ENCODE measurements at regions not wholly inside any gene's neighbourhood (a gene's known extent, or its start where the extent isn't known, plus 50 kb on each side); places are given as distances from the start of the nearest gene placed in this dataset.

DNA sequence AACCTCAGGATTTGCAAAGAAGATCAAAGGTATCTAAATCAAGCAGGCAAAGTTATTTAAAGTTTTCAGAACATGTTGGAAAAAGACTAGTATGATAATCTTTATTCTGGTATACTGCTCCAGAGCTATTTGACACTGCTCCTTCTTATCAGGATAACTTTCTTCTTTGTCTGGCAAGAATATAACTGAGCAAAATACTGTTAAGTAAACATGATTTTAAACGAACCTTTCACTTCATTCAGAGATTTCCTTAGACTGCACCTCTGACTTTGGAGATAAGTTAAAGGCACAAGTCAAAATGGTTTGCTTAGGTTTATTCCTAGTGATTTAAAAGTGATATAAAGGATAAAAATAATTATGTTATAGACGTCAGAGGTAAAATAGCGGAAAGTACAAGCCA lies 103.9 kb upstream of the CCDC190 start:
- WGBS (ENCODE audit: insufficient coverage, low coverage, low lambda C conversion rate, missing lambda C conversion rate): 32% methylated on average over 3 of the region's 3 CpGs
- TF ChIP-seq, protein P1, sequence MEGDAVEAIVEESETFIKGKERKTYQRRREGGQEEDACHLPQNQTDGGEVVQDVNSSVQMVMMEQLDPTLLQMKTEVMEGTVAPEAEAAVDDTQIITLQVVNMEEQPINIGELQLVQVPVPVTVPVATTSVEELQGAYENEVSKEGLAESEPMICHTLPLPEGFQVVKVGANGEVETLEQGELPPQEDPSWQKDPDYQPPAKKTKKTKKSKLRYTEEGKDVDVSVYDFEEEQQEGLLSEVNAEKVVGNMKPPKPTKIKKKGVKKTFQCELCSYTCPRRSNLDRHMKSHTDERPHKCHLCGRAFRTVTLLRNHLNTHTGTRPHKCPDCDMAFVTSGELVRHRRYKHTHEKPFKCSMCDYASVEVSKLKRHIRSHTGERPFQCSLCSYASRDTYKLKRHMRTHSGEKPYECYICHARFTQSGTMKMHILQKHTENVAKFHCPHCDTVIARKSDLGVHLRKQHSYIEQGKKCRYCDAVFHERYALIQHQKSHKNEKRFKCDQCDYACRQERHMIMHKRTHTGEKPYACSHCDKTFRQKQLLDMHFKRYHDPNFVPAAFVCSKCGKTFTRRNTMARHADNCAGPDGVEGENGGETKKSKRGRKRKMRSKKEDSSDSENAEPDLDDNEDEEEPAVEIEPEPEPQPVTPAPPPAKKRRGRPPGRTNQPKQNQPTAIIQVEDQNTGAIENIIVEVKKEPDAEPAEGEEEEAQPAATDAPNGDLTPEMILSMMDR (IDR thresholded peaks at IDR 0.05): no peak
- no peak for TF ChIP-seq POLR2A (IDR thresholded peaks at IDR 0.05)
- Histone ChIP-seq H3K9me3 (no peaks in the 10 kb centered on the region), H3K36me3 (no peaks in the 10 kb centered on the region), H3K27ac (no peak overlapping the region), H3K4me1 (no peaks in the 10 kb centered on the region), H3K4me3 (no peak overlapping the region), H3K27me3 (no peaks in the 10 kb centered on the region)
- intact Hi-C loops (cut with DNase I): no loop called here
- ATAC-seq: no peak
- no peak for DNase-seq

DNA sequence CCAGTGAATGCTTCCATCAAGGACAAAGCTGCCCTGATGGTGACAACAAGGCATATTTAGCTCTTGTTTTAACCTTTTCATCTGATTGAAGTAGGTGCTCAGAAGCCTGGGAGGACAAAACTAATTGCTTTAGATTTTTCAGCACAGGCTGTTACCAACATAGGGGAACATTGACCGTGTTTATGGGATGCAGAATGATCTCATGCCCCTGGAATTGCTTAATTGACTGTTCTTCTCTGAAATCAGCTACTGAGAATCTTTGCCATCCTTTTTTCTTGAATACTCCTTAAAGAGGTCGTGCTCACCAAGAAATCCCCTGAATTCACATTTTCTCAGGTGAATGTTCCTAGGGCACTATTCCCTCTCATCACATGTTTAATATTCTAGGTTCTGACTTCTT lies 95.9 kb upstream of the CCDC190 start:
- H3K4me1 ChIP-seq: no peaks in the 10 kb centered on the region
- DNase-seq (no peak), ATAC-seq (no peak)
- H3K27me3 ChIP-seq: no peaks in the 10 kb centered on the region
- H3K27ac ChIP-seq: no peak overlapping the region
- H3K36me3 ChIP-seq: no peaks in the 10 kb centered on the region
- TF ChIP-seq POLR2A (IDR thresholded peaks at IDR 0.05): no peak
- TF ChIP-seq, protein P1 (IDR thresholded peaks at IDR 0.05): no peak
- intact Hi-C loops (cut with DNase I): no loop called here
- H3K9me3 ChIP-seq: no peaks in the 10 kb centered on the region
- WGBS (ENCODE audit: insufficient coverage, low coverage, low lambda C conversion rate, missing lambda C conversion rate): 59% methylated on average over 2 of the region's 2 CpGs
- H3K4me3 ChIP-seq: no peak overlapping the region

DNA sequence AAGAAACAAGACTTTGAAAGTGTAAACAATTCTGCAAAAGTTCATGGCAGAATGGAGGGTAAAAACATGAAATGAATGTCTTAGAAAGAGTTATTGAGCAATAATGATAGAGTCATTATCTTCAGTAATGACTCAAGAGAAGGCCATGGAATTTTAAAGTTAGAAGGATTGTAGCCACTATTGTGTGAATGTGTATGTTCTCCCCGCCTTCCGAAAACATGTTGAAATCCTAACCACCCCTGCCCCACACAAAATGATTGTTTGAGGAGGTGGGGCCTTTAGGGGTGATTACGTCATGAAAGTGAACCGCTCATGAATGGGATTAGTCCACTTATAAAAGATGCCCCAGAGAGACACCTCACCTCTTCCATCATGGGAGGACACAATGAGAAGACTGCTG lies 93.8 kb upstream of the CCDC190 start:
- H3K4me1 ChIP-seq: no peaks in the 10 kb centered on the region
- H3K27me3 ChIP-seq: no peaks in the 10 kb centered on the region
- intact Hi-C loops (cut with DNase I): no loop called here
- H3K4me3 ChIP-seq: no peak overlapping the region
- TF ChIP-seq, protein P1 (IDR thresholded peaks at IDR 0.05): no peak
- no peak for TF ChIP-seq POLR2A (IDR thresholded peaks at IDR 0.05)
- no peak overlapping the region for H3K27ac ChIP-seq
- no peaks in the 10 kb centered on the region for H3K9me3 ChIP-seq
- ATAC-seq: no peak
- no peak for DNase-seq
- 94% methylated on average over 3 of the region's 4 CpGs for WGBS (ENCODE audit: insufficient coverage, low coverage, low lambda C conversion rate, missing lambda C conversion rate)
- H3K36me3 ChIP-seq: no peaks in the 10 kb centered on the region

DNA sequence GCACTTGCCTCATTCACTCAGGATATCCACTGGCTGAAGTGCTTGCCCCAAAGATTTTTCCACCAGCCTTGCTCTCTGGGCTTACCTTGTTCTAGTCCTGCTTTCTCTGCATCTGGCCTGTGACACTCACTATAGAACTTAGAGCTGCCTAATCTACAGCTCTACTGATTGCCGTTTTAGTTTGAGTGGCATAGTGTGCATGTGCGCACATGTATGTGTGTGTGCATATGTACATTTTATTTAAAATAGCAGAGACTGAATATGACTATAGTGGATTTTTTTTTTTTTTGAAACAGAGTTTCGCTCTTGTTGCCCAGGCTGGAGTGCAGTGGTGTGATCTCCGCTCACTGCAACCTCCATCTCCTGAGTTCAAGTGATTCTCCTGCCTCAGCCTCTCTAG lies 92.0 kb upstream of the CCDC190 start:
- Histone ChIP-seq H3K36me3 (no peaks in the 10 kb centered on the region), H3K9me3 (no peaks in the 10 kb centered on the region), H3K4me3 (no peak overlapping the region), H3K27me3 (no peaks in the 10 kb centered on the region), H3K27ac (no peak overlapping the region), H3K4me1 (no peaks in the 10 kb centered on the region)
- DNase-seq (no peak), ATAC-seq (no peak)
- WGBS (ENCODE audit: insufficient coverage, low coverage, low lambda C conversion rate, missing lambda C conversion rate): 85% methylated on average over 4 of the region's 4 CpGs
- no peak for TF ChIP-seq POLR2A (IDR thresholded peaks at IDR 0.05)
- TF ChIP-seq, protein P1 (IDR thresholded peaks at IDR 0.05): no peak
- intact Hi-C loops (cut with DNase I): no loop called here

Measured in right lobe of liver (tissue), 6 donors.